ENCODE measurements at regions not wholly inside any gene's neighbourhood (a gene's known extent, or its start where the extent isn't known, plus 50 kb on each side); places are given as distances from the start of the nearest gene placed in this dataset.

DNA sequence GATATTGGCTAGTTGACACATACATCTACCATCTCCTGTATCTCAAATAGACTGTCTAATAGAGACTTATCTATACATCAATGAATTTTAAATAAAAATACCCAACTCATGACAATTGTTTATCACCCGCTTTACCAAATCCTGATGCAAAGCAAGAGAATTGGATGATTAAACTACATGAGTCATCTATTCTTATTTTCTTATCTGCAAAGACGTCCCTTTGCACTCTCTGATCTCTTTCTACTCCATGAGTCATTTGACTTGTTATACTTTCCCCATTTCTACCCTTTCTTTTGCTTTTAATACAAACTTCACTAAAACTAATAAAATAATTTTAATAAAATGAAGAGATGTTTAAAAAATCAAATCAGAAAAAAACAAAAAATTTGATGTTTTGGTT, 261.7 kb upstream of the MAP2 start:
- TF ChIP-seq BHLHE40 (IDR thresholded peaks at IDR 0.05; ENCODE audit: borderline replicate concordance) (no peak), FOXM1 (IDR thresholded peaks at IDR 0.05; ENCODE audit: borderline replicate concordance) (no peak), TARDBP (IDR thresholded peaks at IDR 0.05) (no peak), SP1 (IDR thresholded peaks at IDR 0.05) (no peak)
- TF ChIP-seq, protein P1, sequence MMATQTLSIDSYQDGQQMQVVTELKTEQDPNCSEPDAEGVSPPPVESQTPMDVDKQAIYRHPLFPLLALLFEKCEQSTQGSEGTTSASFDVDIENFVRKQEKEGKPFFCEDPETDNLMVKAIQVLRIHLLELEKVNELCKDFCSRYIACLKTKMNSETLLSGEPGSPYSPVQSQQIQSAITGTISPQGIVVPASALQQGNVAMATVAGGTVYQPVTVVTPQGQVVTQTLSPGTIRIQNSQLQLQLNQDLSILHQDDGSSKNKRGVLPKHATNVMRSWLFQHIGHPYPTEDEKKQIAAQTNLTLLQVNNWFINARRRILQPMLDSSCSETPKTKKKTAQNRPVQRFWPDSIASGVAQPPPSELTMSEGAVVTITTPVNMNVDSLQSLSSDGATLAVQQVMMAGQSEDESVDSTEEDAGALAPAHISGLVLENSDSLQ (IDR thresholded peaks at IDR 0.05) = no peak
